ENCODE measurements at regions not wholly inside any gene's neighbourhood (a gene's known extent, or its start where the extent isn't known, plus 50 kb on each side); places are given as distances from the start of the nearest gene placed in this dataset.

DNA sequence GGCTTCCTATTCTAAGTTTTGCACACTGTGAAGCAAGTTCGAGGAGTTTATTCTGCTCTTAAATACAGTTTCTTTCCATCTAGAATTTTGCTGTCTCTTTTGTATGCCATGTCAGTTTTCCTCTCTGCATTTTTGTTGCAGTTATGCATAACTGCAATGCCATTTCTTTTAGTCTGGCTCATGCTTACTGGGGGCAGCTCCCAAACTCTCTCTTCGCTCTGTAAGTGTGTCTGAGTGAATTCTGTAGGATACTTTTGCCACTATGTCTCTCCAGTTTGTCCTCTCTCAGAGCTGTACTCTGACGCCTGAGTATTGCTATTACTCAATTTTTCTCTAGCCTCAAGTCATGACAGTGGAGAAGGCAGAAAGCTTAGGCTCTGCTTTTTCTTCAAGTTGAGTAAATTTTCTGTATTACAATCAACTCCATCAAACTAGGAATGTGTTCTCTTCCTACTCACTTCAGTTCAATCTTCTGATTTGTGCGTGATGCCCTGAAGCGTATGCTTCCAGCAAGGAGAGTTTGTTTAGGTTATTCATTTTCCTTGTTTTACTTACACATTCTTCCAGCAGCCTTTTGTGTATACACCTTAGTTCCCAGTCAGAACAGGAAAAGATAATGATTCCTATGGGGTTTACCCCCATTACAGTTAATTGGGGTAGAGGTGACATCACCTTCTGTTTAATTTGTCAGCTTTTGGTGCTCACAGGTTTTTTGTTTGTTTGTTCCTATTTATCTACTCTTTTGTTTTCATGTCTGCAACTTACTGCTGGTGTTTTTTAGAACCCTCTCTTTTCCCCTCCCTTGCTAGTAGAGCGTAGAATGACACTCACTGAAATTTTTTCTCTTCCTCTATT is 430.9 kb downstream of the BCKDHB start:
- no peak overlapping the region for H3K27ac Mint-ChIP-seq (ENCODE audit: unreplicated experiment)

DNA sequence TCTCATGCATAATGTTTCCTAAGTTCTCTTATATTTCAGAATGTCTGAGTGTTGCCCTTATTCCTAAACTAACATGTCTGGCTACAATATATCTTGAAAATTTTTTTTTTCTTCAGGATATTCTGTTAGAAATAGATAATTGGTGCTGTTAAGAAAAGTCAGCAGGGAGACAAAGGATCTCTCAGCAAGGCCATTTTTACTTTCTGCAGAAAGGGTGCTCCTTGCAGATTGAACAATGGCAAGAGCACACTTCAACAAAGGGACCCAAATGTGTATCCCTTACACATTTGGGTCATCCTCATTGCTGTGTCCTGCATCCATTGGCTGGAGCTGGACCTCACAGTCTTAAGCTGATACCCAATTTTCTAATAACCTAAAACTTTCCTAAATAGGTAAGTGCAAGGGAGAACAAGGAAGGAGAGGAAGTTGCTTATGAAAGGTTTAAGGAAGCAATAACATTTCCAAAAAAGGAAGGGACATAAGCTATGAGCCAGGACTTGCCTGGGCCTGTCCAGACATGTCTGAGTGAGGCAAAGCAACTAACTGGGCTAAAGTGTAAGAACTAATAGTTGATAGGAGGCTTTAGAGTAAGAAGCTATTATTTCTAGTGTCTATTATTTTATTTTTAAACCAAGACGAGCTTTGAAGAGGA is 429.6 kb downstream of the BCKDHB start:
- Mint-ChIP-seq H3K27me3 (ENCODE audit: unreplicated experiment) (no peaks in the 10 kb centered on the region), H3K27ac (ENCODE audit: unreplicated experiment) (no peak overlapping the region), H3K4me3 (ENCODE audit: unreplicated experiment) (no peak overlapping the region), H3K9me3 (ENCODE audit: unreplicated experiment) (no peaks in the 10 kb centered on the region), H3K36me3 (ENCODE audit: unreplicated experiment) (no peaks in the 10 kb centered on the region), H3K4me1 (ENCODE audit: low read depth, unreplicated experiment) (no peaks in the 10 kb centered on the region)
- TF ChIP-seq, protein P1, sequence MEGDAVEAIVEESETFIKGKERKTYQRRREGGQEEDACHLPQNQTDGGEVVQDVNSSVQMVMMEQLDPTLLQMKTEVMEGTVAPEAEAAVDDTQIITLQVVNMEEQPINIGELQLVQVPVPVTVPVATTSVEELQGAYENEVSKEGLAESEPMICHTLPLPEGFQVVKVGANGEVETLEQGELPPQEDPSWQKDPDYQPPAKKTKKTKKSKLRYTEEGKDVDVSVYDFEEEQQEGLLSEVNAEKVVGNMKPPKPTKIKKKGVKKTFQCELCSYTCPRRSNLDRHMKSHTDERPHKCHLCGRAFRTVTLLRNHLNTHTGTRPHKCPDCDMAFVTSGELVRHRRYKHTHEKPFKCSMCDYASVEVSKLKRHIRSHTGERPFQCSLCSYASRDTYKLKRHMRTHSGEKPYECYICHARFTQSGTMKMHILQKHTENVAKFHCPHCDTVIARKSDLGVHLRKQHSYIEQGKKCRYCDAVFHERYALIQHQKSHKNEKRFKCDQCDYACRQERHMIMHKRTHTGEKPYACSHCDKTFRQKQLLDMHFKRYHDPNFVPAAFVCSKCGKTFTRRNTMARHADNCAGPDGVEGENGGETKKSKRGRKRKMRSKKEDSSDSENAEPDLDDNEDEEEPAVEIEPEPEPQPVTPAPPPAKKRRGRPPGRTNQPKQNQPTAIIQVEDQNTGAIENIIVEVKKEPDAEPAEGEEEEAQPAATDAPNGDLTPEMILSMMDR (IDR thresholded peaks at IDR 0.05; ENCODE audit: partially characterized antibody, unreplicated experiment), result no peak
- DNase-seq, result no peak

More for the DNA sequence above, 430.9 kb downstream of the BCKDHB start:
- TF ChIP-seq, protein P1 (IDR thresholded peaks at IDR 0.05; ENCODE audit: partially characterized antibody, unreplicated experiment), result no peak
- H3K4me1 Mint-ChIP-seq (ENCODE audit: low read depth, unreplicated experiment), result no peaks in the 10 kb centered on the region
- no peaks in the 10 kb centered on the region for H3K27me3 Mint-ChIP-seq (ENCODE audit: unreplicated experiment)
- H3K9me3 Mint-ChIP-seq (ENCODE audit: unreplicated experiment), result no peaks in the 10 kb centered on the region
- H3K4me3 Mint-ChIP-seq (ENCODE audit: unreplicated experiment), result no peak overlapping the region
- DNase-seq, result no peak
- H3K36me3 Mint-ChIP-seq (ENCODE audit: unreplicated experiment), result no peaks in the 10 kb centered on the region

DNA sequence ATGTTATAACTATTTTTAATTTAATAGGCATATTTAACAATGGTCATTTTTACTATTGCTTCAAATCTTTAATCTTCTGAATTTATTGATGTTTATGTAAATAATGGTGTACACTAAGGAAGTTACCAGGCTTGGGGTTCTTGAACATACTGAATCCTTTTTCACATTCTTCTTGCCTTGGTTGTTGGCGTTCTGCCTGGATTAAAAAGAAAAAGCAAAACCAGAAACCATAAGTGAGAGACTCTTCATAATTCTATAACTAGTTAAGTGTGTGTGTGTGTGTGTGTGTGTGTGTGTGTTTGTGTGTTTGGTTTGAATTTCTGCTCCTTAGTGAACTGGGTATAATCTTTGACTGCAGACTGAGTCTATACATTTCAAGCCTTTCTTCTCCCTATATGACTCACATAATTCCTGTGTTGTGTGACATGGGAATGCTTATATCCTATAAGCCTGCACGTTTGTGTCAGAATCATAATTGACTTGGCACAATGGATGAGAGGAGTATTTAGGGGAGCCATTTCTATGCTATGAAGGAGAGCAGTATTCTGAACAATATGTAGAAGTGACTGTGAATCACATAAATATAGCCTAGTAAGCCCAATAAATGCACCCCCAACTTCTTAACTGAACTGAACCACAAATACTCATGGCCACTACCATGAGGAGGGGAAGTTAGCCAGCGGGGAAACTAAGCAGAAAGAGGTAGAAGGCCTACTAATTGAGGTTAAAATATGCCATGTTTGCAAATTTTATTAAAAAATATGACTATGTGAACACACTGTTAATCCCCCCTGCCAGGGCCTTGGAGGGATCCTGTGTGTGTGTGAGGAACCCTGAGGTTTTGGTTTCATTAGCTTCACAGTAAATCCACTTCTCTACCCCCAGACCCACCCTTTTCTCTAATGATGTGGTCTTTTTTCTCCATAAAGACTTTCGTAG is 425.5 kb downstream of the BCKDHB start:
- DNase-seq, result no peak
- no peak overlapping the region for H3K4me3 Mint-ChIP-seq (ENCODE audit: unreplicated experiment)
- TF ChIP-seq, protein P1 (IDR thresholded peaks at IDR 0.05; ENCODE audit: partially characterized antibody, unreplicated experiment), result no peak
- no peaks in the 10 kb centered on the region for H3K27me3 Mint-ChIP-seq (ENCODE audit: unreplicated experiment)
- no peak overlapping the region for H3K27ac Mint-ChIP-seq (ENCODE audit: unreplicated experiment)
- no peaks in the 10 kb centered on the region for H3K9me3 Mint-ChIP-seq (ENCODE audit: unreplicated experiment)
- H3K36me3 Mint-ChIP-seq (ENCODE audit: unreplicated experiment), result no peaks in the 10 kb centered on the region
- H3K4me1 Mint-ChIP-seq (ENCODE audit: low read depth, unreplicated experiment), result no peaks in the 10 kb centered on the region

DNA sequence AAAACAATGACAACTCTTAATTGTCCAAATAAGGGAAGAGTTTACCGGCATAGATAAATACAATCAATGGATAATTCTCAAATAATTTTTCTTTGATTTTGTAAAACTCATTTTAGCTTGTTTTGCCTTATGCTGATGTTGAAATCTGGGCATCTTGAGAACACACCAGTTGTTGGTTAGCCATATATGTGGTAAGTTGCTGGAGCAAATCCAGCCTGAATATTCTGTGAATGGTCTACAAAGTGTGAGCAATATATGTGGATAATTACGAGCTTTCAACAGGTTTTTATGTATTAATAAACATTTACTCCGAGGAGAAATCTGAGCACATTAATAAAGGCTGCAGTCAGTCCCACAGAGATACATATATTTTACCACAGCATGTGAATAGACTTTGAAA is 423.6 kb downstream of the BCKDHB start:
- Mint-ChIP-seq H3K27ac (ENCODE audit: unreplicated experiment) (no peak overlapping the region), H3K9me3 (ENCODE audit: unreplicated experiment) (no peaks in the 10 kb centered on the region), H3K27me3 (ENCODE audit: unreplicated experiment) (no peaks in the 10 kb centered on the region), H3K4me1 (ENCODE audit: low read depth, unreplicated experiment) (no peaks in the 10 kb centered on the region), H3K36me3 (ENCODE audit: unreplicated experiment) (no peaks in the 10 kb centered on the region), H3K4me3 (ENCODE audit: unreplicated experiment) (no peak overlapping the region)
- no peak for DNase-seq
- TF ChIP-seq, protein P1 (IDR thresholded peaks at IDR 0.05; ENCODE audit: partially characterized antibody, unreplicated experiment), result no peak

Measured in glutamatergic neuron (in vitro differentiated cells).